ENCODE measurements at regions not wholly inside any gene's neighbourhood (a gene's known extent, or its start where the extent isn't known, plus 50 kb on each side); places are given as distances from the start of the nearest gene placed in this dataset.

- no peak for TF ChIP-seq CTCF (IDR thresholded peaks at IDR 0.05)
- TF ChIP-seq POLR2A (IDR thresholded peaks at IDR 0.05): no peak
Observed at GRCh38 chr7:47647918-47648250, 66.0 kb upstream of the TNS3 start.

All from testis (tissue), 2 donors.